ENCODE measurements at regions not wholly inside any gene's neighbourhood (a gene's known extent, or its start where the extent isn't known, plus 50 kb on each side); places are given as distances from the start of the nearest gene placed in this dataset.

- Histone ChIP-seq H3K4me1 (ENCODE audit: control insufficient read depth, insufficient read depth, low read length) (no peaks in the 10 kb centered on the region), H3K36me3 (ENCODE audit: control insufficient read depth in 2 of 2, insufficient read depth in 2 of 2, low read length in 1 of 2) (no peaks in the 10 kb centered on the region), H4K20me1 (ENCODE audit: control insufficient read depth, insufficient read depth) (no peaks in the 10 kb centered on the region), H3K27me3 (replicated peaks in 1 of 2; ENCODE audit: control insufficient read depth in 2 of 2, insufficient read depth in 2 of 2, low read length in 1 of 2) (no peaks in the 10 kb centered on the region), H3K4me3 (no peak overlapping the region), H3K9me3 (replicated peaks; ENCODE audit: control insufficient read depth, insufficient read depth, low read length) (no peaks in the 10 kb centered on the region), H3K79me2 (ENCODE audit: control insufficient read depth, insufficient read depth, low read length) (no peaks in the 10 kb centered on the region), H3K9ac (ENCODE audit: control insufficient read depth, insufficient read depth, low read length) (no peak overlapping the region), H3K27ac (ENCODE audit: control insufficient read depth, insufficient read depth) (no peak overlapping the region), H2AFZ (ENCODE audit: control insufficient read depth, low read depth, low read length) (no peak overlapping the region), H3K4me2 (ENCODE audit: control insufficient read depth, insufficient read depth) (no peak overlapping the region)
- TF ChIP-seq FOS (IDR thresholded peaks at IDR 0.05; ENCODE audit: borderline replicate concordance, extremely low read depth, insufficient read length) = no peak
- TF ChIP-seq, protein P1, sequence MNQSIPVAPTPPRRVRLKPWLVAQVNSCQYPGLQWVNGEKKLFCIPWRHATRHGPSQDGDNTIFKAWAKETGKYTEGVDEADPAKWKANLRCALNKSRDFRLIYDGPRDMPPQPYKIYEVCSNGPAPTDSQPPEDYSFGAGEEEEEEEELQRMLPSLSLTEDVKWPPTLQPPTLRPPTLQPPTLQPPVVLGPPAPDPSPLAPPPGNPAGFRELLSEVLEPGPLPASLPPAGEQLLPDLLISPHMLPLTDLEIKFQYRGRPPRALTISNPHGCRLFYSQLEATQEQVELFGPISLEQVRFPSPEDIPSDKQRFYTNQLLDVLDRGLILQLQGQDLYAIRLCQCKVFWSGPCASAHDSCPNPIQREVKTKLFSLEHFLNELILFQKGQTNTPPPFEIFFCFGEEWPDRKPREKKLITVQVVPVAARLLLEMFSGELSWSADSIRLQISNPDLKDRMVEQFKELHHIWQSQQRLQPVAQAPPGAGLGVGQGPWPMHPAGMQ (IDR thresholded peaks at IDR 0.05; ENCODE audit: borderline replicate concordance) = no peak
- TF ChIP-seq BACH1 (IDR thresholded peaks at IDR 0.05; ENCODE audit: borderline replicate concordance) = no peak
- RAD21 ChIA-PET (ENCODE audit: unreplicated experiment) = interaction anchor here (1.2 kb wide), 1 partner anchor 63 kb away, joined by 3 read pairs; no protein-coding TSS in a partner anchor
- intact Hi-C loops (cut with micrococcal nuclease; ENCODE audit: unreplicated experiment) (no loop called here), in situ Hi-C loops (cut with MboI) (no loop called here)
- DNase-seq (ENCODE audit: low read depth, low spot score) (no peak), FAIRE-seq (no peak), ATAC-seq (no peak)
- BruUV-seq (replicated peaks) = no TSS peak
- SMC1A ChIA-PET (ENCODE audit: uncharacterized antibody, unreplicated experiment) = interaction anchor here (1.4 to 3.1 kb wide), 5 partner anchors 11 to 69 kb away, joined by 4 to 13 read pairs (median 5); no protein-coding TSS in a partner anchor
- CTCF ChIA-PET = interaction anchor here (1.0 to 3.8 kb wide), 4 partner anchors 10 to 150 kb away, joined by 3 to 17 read pairs (median 6); no protein-coding TSS in a partner anchor
- POLR2A ChIA-PET = interaction anchor here (0.6 kb wide), 1 partner anchor 41 kb away, joined by 4 read pairs; no protein-coding TSS in a partner anchor
These were observed 140.2 kb upstream of the FAM241A start for GRCh38 chr4:112005027-112005426.

GRCh38 chr4:112007391-112007790 lies 137.9 kb upstream of the FAM241A start:
- Histone ChIP-seq H3K4me2 (ENCODE audit: control insufficient read depth, insufficient read depth) (no peak overlapping the region), H3K4me3 (no peak overlapping the region), H3K9me3 (replicated peaks; ENCODE audit: control insufficient read depth, insufficient read depth, low read length) (no peaks in the 10 kb centered on the region), H3K4me1 (ENCODE audit: control insufficient read depth, insufficient read depth, low read length) (no peaks in the 10 kb centered on the region), H3K36me3 (ENCODE audit: control insufficient read depth in 2 of 2, insufficient read depth in 2 of 2, low read length in 1 of 2) (no peaks in the 10 kb centered on the region), H2AFZ (ENCODE audit: control insufficient read depth, low read depth, low read length) (no peak overlapping the region), H3K27me3 (replicated peaks in 1 of 2; ENCODE audit: control insufficient read depth in 2 of 2, insufficient read depth in 2 of 2, low read length in 1 of 2) (no peaks in the 10 kb centered on the region), H4K20me1 (ENCODE audit: control insufficient read depth, insufficient read depth) (no peaks in the 10 kb centered on the region), H3K27ac (ENCODE audit: control insufficient read depth, insufficient read depth) (no peak overlapping the region), H3K79me2 (ENCODE audit: control insufficient read depth, insufficient read depth, low read length) (no peaks in the 10 kb centered on the region), H3K9ac (ENCODE audit: control insufficient read depth, insufficient read depth, low read length) (no peak overlapping the region)
- intact Hi-C loops (cut with micrococcal nuclease; ENCODE audit: unreplicated experiment) = no loop called here
- POLR2A ChIA-PET = no interaction called here
- no peak for ATAC-seq
- DNase-seq (ENCODE audit: low read depth, low spot score) = no peak
- in situ Hi-C loops (cut with MboI) = no loop called here
- CTCF ChIA-PET = interaction anchor here (0.6 to 3.8 kb wide), 11 partner anchors 9 to 366 kb away, joined by 3 to 25 read pairs (median 4); no protein-coding TSS in a partner anchor
- SMC1A ChIA-PET (ENCODE audit: uncharacterized antibody, unreplicated experiment) = interaction anchor here (0.9 to 3.1 kb wide), 8 partner anchors 9 to 62 kb away, joined by 3 to 11 read pairs (median 4); no protein-coding TSS in a partner anchor
- RAD21 ChIA-PET (ENCODE audit: unreplicated experiment) = interaction anchor here (1.0 to 1.7 kb wide), 3 partner anchors 12 to 64 kb away, joined by 3 to 7 read pairs (median 4); no protein-coding TSS in a partner anchor
- no peak for FAIRE-seq
- WGBS (ENCODE audit: insufficient coverage, insufficient replicate concordance, low lambda C conversion rate, missing lambda C conversion rate) = 0% methylated on average over 2 of the region's 2 CpGs
- BruUV-seq (replicated peaks) = no TSS peak
- TF ChIP-seq RB1 (IDR thresholded peaks at IDR 0.05; ENCODE audit: borderline replicate concordance) = no peak
- TF ChIP-seq RAD21 (IDR thresholded peaks at IDR 0.05; ENCODE audit: insufficient read depth, low read depth, low read length) = no peak
- no peak for TF ChIP-seq STAT1 (conservative IDR thresholded peaks at IDR 0.05)
- no peak for TF ChIP-seq MEF2B (IDR thresholded peaks at IDR 0.05; ENCODE audit: partially characterized antibody, poor library complexity, severe bottlenecking)
- TF ChIP-seq EED (IDR thresholded peaks at IDR 0.05; ENCODE audit: low read depth) = no peak
- no peak for TF ChIP-seq CEBPB (IDR thresholded peaks at IDR 0.05; ENCODE audit: borderline replicate concordance in 1 of 2, low read depth in 2 of 2, low read length in 2 of 2)
- TF ChIP-seq ZNF592 (IDR thresholded peaks at IDR 0.05) = no peak
- TF ChIP-seq IKZF2 (IDR thresholded peaks at IDR 0.05) = no peak
